HL-60/S4 treated with retinoic acid at 250 ng/mL for 4 days and 3 days (cell line): ENCODE measurements at regions not wholly inside any gene's neighbourhood (a gene's known extent, or its start where the extent isn't known, plus 50 kb on each side); places are given as distances from the start of the nearest gene placed in this dataset.
"Not testable (repeated sequence)": the region's sequence is repeated elsewhere in the genome, so short reads cannot be mapped to it uniquely, and the experiment has no call there.

Source experiments
- in situ Hi-C: fragments of 300-500 bp; cut with MboI; formaldehyde crosslinking; loops from 2 replicates; pipeline ENCODE4 v1.7.0; 2022; ENCODE audit warnings: low sequenced_read_pairs

DNA sequence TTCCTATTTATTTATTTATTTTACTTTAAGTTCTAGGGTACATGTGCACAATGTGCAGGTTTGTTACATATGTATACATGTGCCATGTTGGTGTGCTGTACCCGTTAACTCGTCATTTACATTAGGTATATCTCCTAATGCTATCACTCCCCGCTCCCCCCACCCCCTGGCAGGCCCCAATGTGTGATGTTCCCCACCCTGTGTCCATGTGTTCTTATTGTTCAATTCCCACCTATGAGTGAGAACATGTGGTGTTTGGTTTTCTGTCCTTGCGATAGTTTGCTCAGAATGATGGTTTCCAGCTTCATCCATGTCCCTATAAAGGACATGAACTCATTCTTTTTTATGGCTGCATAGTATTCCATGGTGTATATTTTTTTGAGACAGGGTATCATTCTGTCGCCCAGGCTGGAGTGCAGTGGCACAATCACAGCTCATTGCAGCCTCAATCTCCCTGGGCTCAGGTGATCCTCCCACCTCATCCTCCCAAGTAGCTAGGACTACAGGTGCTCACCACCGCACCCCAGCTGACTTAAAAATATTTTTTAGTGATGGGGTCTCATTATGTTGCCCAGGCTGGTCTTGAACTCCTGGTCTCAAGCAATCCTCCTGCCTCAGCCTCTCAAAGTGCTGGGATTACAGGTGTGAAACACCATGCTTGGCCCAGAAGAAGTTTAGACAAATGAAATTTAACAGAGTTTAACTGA lies 140.6 kb downstream of the NPIPB5 start:
- in situ Hi-C loops: not testable (repeated sequence)

DNA sequence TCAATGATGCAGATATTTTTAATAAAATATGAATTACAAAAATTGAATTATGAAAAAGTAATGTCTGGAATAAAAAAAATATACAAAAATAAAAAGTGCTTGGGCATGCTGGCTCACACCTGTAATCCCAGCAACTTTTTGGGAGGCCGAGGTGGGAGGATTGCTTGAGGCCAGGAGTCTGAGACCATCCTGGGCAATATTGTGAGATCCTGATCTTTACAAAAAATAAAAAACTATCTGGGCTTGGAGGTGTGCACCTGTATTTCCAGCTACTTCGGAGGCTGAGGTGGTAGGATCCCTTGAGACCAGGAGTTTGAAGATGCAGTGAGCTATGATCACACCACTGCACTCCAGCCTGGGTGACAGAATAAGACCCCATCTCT lies 141.8 kb downstream of the NPIPB5 start:
- in situ Hi-C loops: no loop called here

DNA sequence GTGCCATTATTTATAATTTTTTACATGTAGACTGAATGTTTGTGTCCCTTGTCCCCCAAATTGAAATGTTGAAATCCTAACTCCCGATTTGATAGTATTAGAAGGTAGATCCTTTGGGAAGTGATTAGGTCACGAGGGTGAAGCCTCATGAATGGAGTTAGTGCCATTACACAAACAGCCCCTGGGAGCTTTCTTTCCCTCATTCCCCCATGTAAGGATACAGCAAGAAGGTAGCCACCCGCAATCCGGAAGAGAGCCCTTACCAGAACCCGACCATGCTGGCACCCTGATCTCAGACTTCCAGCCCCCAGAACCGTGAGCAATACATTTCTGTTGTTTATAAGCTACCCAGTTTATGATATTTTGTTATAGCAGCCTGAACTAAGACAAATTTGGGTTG lies 143.2 kb downstream of the NPIPB5 start:
- in situ Hi-C loops: no loop called here

DNA sequence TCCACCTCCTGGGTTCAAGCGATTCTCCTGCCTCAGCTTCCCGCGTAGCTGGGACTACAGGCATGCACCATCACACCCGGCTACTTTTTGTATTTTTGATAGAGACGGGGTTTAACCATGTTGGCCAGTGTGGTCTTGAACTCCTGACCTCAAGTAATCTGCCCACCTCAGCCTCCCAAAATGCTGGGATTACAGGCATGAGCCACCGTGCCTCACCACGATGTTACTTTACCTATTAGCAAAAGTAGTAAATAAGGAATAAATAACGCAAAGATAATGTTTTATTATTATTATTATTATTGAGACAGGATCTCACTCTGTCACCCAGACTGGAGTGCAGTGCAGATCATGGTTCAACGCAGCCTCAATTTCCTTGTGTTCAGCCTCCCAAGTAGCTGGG lies 145.9 kb downstream of the NPIPB5 start:
- in situ Hi-C loops: not testable (repeated sequence)

DNA sequence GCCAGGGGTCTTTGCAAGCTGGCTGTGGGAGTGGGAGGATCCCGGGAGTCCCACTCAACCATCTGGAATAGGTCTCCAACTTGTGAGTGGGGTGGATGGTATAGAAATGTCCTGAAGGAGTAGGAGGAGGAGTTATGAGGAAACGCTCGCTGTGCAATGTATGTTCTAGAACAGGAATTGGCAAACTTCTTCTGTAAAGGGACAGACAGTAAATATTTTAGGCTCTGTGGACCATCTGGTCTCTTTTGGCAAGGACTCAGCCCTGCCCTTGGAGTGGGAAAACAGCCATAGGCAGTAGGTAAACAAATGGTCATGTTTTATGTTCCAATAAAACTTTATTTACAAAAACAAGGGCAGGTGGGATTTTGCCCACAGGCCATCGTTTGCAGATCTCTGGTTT lies 149.2 kb downstream of the NPIPB5 start:
- in situ Hi-C loops: no loop called here

DNA sequence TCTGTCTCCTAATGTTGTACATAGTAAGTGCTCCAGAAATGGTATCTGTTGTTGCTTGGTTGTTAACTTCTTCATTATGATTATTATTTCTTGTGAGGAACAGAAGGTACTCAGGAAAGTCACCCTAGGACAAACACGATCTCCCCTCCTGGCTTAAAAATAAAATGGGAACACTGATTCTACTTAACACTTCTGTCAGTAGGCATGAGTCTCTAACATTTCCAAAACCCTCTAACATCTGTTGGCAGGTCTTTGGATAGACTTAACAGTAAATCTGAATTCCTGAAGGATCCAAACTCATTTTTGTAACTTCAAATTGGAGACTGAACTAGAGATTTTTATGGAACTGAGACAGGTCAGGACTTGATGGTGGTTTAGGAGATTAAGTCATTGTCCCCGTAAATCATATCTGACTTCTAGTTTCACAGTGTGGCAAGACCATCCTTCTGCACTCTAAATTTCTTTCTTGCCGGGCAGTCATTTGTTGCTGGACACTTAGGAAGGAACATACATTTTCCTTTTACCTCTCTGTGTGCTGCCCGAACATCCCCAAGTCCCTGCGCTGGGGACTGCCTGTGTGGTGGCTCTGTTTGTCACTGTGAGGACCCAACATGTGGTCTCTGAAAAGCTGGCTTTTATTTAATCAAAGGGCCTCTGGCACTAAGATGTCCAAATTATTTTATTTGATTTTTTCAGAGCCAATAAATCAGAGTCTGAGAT lies 149.9 kb downstream of the NPIPB5 start:
- in situ Hi-C loops: no loop called here

DNA sequence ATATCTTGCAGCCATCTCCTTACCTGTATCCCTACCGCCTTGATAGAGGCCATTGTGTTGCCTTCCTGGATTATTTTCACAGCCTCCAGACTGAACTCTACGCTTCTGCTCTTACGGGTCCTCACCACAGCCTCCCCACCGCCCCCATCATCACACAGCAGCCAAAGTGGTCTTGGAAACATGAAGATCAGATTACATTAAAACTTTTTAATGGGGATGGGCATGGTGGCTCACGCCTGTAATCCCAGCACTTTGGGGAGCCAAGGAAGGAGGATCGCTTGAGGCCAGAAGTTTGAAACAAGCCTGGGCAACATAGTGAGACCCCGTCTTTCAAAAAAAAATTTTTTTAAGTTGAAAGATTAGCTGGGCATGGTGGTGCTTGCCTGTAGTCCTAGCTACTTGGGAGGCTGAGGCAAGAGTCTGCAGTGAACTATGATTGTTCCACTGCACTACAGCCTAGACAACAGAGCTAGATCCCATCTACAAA lies 150.5 kb downstream of the NPIPB5 start:
- in situ Hi-C loops: no loop called here

DNA sequence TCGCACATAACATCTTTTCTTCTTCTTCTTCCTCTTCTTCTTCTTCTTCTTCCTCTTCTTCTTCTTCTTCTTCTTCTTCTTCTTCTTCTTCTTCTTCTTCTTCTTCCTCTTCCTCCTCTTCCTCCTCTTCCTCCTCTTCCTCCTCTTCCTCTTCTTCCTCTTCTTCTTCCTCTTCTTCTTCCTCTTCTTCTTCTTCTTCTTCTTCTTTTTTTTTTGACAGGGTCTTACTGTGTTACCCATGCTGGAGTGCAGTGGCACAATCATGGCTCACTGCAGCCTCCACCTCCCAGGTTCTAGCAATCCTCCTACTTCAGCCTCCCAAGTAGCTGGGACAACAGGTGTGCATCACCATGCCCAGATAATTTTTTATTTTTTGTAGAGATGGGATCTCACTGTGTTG lies 151.0 kb upstream of the HS3ST2 start:
- in situ Hi-C loops: not testable (repeated sequence)

DNA sequence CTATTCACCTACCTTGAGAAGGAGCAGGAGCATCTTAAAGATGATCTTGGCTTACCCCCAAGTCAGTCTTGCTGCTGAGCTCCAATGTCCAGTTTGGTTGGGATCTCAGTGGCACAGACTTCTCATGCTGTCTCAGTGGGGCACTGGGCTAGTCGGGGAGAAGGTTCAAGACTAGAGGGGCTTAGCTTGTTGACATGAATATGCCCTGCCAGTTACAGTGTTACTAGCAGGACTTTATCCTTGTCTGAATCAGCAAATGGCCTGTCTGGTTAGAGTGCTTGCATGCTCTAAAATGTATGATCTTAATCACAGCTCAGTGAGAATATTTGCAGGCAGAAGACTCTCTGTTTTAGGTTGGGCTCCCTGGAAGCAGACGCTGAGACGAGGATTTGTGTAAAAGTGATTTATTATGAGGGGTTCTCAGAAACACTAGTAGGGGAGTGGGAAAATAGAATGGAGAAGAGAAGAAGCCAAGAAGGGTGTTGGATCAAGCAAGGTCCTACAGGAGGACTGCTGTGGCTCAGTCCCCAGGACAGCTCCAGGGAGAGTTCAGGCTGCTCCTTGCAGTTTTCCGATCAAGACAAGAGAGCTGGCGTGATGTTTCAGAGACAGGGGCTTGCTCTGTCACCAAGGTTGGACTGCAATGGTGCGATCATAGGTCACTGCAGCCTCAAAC lies 150.4 kb upstream of the HS3ST2 start:
- in situ Hi-C loops: no loop called here

DNA sequence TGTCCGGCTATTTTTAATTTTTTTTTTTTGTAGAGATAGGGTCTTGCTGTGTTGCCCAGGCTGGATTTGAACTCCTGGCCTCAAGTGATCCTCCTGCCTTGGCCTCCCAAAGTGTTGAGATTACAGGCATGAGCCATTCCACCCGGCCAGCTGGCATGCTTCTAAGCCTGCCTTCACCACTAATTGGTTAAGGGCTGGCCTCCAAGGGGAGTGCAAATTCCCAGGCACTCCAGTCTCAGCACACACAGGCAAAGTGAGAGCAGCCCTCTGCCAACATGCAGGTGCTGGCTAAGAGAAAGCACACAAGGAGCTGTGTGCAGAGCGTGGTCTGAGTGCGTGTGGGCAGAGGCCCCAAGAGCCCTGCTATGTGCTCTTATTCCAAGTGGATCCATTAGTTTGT lies 149.8 kb upstream of the HS3ST2 start:
- in situ Hi-C loops: no loop called here

DNA sequence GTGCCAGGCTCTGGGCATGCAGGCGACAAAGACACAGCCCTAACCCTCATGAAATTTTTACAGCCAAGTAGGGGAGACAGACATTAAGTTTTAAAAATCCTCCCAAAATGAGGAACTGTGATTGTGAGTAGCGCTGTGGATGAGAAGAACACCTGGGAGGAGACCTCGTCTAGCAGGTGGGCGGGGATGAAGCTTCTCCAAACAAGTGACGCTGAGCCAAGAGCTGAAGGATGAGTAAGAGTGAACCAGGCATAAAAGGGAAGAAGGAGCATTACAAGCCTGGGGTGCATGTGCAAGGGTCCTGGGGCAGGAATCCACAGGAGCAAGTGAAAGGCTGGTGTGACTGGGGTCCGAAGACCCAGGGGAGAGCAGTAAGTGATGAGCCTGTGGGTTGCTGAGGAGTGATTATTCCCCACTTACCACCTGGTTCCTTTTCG lies 149.4 kb upstream of the HS3ST2 start:
- in situ Hi-C loops: no loop called here

DNA sequence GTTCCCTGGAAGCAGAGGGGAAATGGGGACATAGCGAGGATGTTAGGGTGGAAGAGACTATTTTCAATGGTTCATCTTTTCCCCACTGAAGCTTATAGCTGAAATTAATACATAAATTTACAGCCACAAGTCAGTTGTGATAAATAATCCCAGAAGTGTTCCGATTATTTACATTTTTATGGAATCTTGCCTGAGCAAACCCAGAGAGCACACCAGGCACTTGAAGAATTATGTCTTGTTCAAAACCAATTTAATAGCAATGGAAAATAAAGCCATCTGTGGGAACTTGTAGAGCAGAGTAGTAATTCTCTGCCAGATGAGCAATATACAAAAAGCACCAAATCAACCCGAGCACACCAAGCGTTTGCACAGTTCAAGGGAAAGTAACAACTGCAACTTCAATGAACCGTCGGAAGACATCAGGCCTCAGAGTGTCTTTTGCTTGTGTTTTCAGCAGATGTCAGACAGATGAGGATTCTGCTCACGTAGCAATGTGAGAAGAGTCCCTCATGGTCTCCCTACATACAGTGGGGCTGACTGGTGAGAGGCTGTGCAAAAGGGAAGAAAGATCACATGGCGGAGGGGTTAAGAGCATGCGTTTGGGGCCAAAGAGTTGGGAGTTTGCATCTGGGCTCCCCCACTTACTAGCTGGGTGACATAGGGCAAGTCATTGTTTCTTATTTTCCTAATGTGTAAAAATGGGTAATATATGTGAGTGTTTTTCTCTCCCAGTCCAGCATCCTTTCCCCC lies 148.7 kb upstream of the HS3ST2 start:
- in situ Hi-C loops: no loop called here

DNA sequence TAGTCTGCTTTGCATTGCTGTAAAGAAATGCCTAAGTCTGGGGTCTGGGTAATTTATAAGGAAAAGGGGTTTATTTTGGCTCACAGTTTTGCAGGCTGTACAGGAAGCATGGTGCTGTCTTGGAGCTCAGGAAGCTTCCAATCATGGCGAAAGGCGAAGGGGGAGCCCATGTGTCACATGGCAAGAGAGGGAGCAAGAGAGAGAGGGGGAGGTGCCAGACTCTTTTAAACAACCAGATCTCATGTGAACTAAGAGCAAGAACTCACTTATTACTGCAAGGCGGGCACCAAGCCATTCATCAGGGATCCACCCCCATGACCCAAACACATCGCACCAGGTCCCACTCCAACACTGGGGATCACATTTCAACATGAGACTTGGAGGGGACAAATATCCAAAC lies 148.2 kb upstream of the HS3ST2 start:
- in situ Hi-C loops: no loop called here

DNA sequence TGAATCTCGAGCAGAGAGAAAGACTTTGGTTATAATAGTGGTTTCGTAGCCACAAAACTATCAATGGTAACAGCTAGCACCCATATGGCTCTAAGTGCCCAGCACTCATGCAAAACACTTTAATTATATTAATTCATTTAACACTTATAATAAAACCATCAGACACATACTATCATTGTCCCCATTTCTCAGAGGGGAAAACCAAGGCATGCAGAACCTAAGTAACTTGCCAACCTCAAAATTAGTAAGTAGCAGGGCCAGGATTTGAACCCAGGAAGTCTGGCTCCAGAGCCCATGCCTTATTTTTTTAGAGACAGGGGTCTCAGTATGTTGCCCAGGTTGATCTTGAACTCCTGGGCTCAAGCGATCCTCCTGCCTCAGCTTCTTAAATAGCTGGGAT lies 145.6 kb upstream of the HS3ST2 start:
- in situ Hi-C loops: no loop called here

DNA sequence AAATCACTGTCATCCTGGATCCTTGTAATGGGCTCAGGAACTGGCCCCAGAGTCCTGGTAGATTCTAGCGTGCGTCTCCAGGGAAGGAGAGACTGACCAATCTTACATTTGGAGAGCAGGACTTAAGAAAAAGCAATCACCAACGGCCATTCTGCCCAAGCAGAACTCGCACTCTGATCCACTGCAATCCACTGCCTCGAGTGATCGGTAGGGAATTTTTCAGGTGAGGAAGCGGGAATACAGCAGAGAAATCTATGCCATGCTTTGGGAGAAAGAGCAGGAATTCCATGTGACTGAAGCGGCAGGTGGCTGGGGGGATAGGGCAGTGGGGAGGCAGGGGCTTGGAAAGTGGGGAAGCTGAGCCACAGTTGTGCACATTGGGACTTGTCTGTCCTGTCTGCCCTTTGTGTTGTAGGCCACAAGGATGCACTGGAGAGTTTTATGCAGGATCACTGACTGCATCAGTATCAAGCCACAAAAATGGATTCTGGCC lies 143.9 kb upstream of the HS3ST2 start:
- in situ Hi-C loops: no loop called here

DNA sequence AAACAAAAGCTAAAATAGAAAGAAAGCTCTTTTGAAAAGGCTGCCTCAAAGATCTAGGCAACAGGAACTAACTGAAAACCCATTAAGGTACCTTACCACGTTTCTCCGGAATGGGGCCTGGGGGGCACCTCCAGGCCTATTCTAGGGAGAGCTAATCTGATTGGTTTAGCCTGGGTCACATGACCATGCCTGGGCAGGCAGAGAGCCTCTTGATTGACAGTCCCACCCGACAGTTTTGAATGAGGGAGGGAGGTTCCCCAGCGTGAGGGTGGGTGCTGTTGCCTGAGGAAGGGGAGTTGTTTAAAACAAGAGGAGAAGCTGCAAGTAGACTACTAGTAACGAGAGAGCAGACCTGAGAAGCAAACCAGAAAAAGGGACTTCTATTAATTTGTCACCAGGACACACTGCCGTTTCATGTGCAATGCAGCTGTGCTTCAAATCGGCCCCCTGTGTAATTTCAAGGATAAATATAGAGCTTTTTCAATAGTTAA lies 143.4 kb upstream of the HS3ST2 start:
- in situ Hi-C loops: no loop called here

DNA sequence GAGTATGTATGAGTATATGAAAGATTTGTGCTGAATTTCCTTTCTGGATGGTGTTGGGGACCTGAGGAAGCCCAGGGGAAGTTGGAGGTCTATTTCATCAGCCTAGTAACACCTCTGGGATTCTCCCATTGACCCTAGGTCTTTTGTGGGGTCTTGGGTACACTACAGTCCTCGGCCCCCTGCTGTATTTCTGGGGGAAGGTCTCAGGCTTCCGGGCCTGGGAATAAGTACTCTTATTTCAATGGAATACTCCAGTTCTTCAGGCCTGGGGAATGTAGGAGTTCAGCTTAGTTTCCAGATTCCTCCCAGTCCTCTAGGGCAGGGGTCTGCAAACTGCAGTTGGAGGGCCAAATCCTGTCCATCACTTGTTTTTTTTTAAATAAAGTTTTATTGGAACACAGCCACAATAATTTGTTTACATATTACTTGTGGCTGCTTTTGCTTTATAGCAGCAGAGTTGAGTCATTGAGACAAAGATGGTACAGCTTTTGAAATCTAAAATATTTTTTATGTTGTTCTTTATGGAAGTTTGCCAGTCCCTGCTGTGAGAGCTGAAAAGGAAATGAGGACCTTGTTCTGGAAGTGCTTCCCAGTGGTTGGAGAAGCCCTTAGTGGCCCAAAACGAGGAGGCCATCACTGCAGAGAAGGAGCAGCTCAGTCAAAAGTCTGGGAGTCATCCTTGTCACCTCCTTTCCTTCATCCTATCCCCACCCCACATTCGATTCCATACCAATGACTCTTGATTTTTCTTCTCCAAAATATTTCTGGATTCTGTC lies 142.5 kb upstream of the HS3ST2 start:
- in situ Hi-C loops: no loop called here

DNA sequence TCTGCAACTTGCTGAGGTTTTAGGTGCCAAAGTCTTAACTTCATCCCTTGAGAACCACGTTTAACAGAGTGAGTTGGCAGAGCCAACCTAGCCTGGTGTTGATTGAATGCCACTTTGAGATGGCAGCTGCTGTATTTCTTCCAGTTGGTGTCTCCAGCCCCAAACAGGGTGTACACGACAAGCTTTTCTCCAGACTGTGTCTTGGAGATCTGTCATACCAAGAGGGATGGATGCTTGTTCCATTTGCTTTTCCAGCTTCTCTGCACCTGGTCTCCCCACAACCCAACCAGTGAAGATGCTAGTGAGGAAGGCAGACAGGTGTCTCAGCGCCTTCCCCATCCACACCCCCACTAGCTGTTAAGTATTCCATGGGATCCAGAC lies 141.1 kb upstream of the HS3ST2 start:
- in situ Hi-C loops: no loop called here

DNA sequence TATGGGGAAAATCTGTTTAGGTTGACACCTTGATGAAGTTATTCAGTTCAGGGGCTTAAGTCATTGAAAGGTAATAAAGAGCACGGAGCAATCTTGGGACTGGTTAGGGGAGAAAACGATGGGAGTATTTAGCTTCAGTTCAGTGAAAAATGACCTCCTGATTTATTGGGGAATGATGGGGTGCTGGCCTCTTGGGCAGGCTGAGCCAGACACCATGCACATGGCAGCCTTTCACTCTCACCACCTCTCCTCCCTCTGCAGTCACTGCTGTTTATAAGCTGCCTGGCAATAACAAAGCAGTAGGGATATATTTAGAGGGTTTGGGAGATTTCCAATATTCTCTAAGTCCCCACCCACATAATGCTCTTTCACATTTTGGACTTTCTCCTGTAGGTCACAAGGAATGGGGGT lies 140.5 kb upstream of the HS3ST2 start:
- in situ Hi-C loops: no loop called here

DNA sequence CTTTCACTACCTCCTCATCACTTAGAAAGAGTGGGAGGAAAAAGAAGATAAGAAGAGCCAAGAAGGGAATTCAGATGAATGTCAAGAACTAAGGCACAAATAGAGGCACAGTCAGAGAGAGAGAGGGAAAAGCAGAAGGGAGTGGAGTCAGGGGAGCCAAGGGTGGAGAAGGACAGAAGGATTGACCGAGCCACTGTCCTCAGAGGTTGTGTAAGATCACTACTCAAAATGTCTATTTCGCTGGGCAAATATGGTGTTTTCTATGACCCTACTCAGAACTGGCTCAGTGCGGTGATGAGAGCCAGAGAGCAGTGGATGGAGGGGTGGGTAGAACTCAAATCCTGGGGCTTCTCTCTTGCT lies 139.2 kb upstream of the HS3ST2 start:
- in situ Hi-C loops: no loop called here
